GM19397 (cell line): ENCODE measurements at regions not wholly inside any gene's neighbourhood (a gene's known extent, or its start where the extent isn't known, plus 50 kb on each side); places are given as distances from the start of the nearest gene placed in this dataset.

Source experiments
- ATAC-seq: cut with Tn5 transposase; IDR thresholded peaks from one replicate; pipeline ENCODE4 v1.9.1; 2021; ENCODE audit warnings: mild to moderate bottlenecking, moderate library complexity; ENCODE audit not compliant: unreplicated experiment

GRCh38 chr16:66219491-66219890 lies 147.0 kb upstream of the CDH5 start:
- ATAC-seq: no peak

GRCh38 chr16:66212428-66212827 lies 154.1 kb upstream of the CDH5 start:
- no peak for ATAC-seq

GRCh38 chr16:66211651-66212050 lies 154.8 kb upstream of the CDH5 start:
- no peak for ATAC-seq

- ATAC-seq: no peak
Measured at GRCh38 chr16:66207883-66208265, 158.6 kb upstream of the CDH5 start.

GRCh38 chr16:66207139-66207882 lies 159.2 kb upstream of the CDH5 start:
- ATAC-seq: no peak

- ATAC-seq: no peak
Measured at GRCh38 chr16:66206363-66206762, 160.1 kb upstream of the CDH5 start.

- ATAC-seq: no peak
Measured at GRCh38 chr16:66205287-66206231, 160.9 kb upstream of the CDH5 start.

- no peak for ATAC-seq
Measured at GRCh38 chr16:66204756-66205155, 161.7 kb upstream of the CDH5 start.

- ATAC-seq: no peak
Measured at GRCh38 chr16:66203476-66203875, 163.0 kb upstream of the CDH5 start.

GRCh38 chr16:66199189-66199588 lies 167.3 kb upstream of the CDH5 start:
- no peak for ATAC-seq

- no peak for ATAC-seq
Measured at GRCh38 chr16:66198641-66199040, 167.8 kb upstream of the CDH5 start.

GRCh38 chr16:66197668-66198278 lies 168.7 kb upstream of the CDH5 start:
- no peak for ATAC-seq

GRCh38 chr16:66196770-66197169 lies 169.7 kb upstream of the CDH5 start:
- no peak for ATAC-seq

GRCh38 chr16:66194866-66195265 lies 171.6 kb upstream of the CDH5 start:
- ATAC-seq: no peak

- ATAC-seq: no peak
Measured at GRCh38 chr16:66193543-66194229, 172.8 kb upstream of the CDH5 start.

- ATAC-seq: no peak
Measured at GRCh38 chr16:66190411-66190810, 176.1 kb upstream of the CDH5 start.

GRCh38 chr16:66189951-66190350 lies 176.5 kb upstream of the CDH5 start:
- no peak for ATAC-seq

- no peak for ATAC-seq
Measured at GRCh38 chr16:66188917-66189725, 177.4 kb upstream of the CDH5 start.

- ATAC-seq: no peak
Measured at GRCh38 chr16:66186251-66186785, 180.2 kb upstream of the CDH5 start.

GRCh38 chr16:66182592-66182991 lies 183.9 kb upstream of the CDH5 start:
- no peak for ATAC-seq
